ENCODE measurements at regions not wholly inside any gene's neighbourhood (a gene's known extent, or its start where the extent isn't known, plus 50 kb on each side); places are given as distances from the start of the nearest gene placed in this dataset.

DNA sequence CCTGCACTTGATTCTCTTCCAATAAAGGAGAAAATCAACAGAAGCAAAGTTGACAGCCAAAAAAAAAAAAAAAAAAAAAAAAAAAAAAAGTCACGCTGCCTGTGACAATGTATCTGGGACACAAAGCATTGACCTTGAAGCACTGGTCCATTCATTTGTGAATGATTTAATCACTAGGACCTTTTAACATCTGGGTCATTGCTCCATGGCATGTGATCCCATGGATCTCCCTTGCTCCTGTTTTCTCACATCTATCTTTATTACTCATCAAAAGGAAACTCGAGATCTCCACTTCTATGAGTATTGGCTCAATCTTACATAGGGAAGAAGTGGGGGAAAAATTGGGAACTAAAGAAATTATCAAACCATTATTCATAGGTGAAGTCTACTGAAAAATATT, 89.6 kb upstream of the SMIM30 start:
- ChIA-PET POLR2A (no interaction called here), CTCF (no interaction called here)
- TF ChIP-seq, protein P1, sequence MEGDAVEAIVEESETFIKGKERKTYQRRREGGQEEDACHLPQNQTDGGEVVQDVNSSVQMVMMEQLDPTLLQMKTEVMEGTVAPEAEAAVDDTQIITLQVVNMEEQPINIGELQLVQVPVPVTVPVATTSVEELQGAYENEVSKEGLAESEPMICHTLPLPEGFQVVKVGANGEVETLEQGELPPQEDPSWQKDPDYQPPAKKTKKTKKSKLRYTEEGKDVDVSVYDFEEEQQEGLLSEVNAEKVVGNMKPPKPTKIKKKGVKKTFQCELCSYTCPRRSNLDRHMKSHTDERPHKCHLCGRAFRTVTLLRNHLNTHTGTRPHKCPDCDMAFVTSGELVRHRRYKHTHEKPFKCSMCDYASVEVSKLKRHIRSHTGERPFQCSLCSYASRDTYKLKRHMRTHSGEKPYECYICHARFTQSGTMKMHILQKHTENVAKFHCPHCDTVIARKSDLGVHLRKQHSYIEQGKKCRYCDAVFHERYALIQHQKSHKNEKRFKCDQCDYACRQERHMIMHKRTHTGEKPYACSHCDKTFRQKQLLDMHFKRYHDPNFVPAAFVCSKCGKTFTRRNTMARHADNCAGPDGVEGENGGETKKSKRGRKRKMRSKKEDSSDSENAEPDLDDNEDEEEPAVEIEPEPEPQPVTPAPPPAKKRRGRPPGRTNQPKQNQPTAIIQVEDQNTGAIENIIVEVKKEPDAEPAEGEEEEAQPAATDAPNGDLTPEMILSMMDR (IDR thresholded peaks at IDR 0.05; ENCODE audit: control extremely low read depth, extremely low read depth, low read depth, missing control alignments), result no peak
- no peak for DNase-seq (ENCODE audit: extremely low spot score)

DNA sequence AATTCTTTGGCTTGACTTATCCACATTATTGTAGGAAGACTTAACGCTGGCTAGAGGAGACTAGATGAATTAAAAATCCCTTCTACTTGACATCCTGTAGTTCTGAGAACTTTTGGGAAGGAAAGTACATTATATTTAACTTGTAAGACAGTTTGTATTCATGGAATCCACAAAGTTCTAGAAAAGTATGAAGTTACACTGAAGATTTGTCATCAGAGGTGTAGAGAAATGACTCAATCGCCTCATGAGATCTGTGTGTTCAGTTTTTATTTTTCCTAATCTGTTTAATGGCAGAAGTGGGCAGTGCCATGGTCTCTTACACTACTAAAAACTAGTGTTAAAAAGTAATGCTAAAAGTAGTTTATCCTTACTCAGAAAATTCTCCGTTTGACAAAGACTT, 89.1 kb upstream of the SMIM30 start:
- CTCF ChIA-PET, result no interaction called here
- TF ChIP-seq, protein P1 (IDR thresholded peaks at IDR 0.05; ENCODE audit: control extremely low read depth, extremely low read depth, low read depth, missing control alignments), result no peak
- no peak for DNase-seq (ENCODE audit: extremely low spot score)
- POLR2A ChIA-PET, result no interaction called here

DNA sequence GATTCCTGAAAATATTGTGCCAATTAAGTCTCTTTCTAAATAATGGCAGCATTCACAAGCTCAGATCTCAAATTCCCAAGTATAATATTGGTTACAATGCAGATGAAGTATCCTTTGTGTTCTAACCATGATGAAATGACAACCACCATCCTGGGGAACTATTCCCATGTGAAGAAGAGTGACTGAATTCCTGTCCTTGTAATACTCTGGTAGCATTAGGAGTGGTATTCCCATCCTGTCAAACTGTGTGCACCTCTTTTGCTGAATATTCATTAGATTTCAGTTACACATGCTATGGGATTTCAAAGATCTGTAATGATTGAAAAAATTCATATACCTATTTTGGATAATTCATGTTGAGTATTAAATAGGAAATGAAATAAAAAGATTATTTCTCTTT, 86.1 kb upstream of the SMIM30 start:
- no peak for DNase-seq (ENCODE audit: extremely low spot score)
- POLR2A ChIA-PET, result no interaction called here
- TF ChIP-seq, protein P1 (IDR thresholded peaks at IDR 0.05; ENCODE audit: control extremely low read depth, extremely low read depth, low read depth, missing control alignments), result no peak
- CTCF ChIA-PET, result interaction anchor here (1.1 to 1.6 kb wide), 4 partner anchors 10 to 103 kb away, joined by 3 to 4 read pairs (median 3); no protein-coding TSS in a partner anchor

DNA sequence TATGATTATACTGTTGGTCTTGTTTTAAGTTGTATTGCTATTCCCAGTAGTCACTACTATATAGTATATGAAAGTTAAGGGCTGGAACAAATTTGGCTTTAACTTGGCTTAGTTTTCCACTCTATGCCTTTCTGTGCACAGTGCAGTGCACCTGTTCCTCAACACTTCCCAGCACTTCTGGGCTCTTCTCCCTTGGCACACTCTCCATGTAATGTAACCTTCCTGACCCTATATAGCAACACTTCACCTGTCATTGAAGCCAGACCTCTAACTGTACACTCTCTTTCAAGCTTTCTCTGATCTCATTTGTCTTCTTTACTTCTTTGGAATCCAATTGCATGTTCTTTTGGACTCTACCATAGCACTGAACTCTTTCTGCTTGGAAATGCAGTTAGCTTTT, 83.9 kb upstream of the SMIM30 start:
- ChIA-PET CTCF (interaction anchor here (1.2 kb wide), 1 partner anchor 24 kb away, joined by 3 read pairs; no protein-coding TSS in a partner anchor), POLR2A (no interaction called here)
- TF ChIP-seq, protein P1 (IDR thresholded peaks at IDR 0.05; ENCODE audit: control extremely low read depth, extremely low read depth, low read depth, missing control alignments), result no peak
- no peak for DNase-seq (ENCODE audit: extremely low spot score)

DNA sequence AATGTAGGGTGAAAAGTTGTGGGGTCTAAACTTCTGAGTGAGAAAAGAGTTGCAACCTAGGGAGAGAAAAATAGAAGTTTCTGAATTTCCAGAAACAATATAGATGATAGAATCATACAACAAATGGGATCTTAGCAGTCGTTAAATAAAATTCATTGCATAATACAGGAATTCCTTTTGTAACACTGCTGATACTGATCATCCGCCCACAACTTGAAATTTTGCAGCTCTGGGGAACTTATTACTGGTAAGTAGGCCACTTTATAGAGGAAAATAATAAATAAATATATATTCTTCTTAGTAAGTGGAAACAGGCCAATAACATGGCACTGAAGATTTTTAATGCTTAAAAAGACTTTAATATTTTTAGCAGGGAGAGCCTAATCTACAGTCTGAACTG, 81.9 kb upstream of the SMIM30 start:
- DNase-seq (ENCODE audit: extremely low spot score), result no peak
- POLR2A ChIA-PET, result no interaction called here
- CTCF ChIA-PET, result interaction anchor here (2.1 kb wide), 1 partner anchor 40 kb away, joined by 6 read pairs; no protein-coding TSS in a partner anchor
- TF ChIP-seq, protein P1 (IDR thresholded peaks at IDR 0.05; ENCODE audit: control extremely low read depth, extremely low read depth, low read depth, missing control alignments), result no peak

DNA sequence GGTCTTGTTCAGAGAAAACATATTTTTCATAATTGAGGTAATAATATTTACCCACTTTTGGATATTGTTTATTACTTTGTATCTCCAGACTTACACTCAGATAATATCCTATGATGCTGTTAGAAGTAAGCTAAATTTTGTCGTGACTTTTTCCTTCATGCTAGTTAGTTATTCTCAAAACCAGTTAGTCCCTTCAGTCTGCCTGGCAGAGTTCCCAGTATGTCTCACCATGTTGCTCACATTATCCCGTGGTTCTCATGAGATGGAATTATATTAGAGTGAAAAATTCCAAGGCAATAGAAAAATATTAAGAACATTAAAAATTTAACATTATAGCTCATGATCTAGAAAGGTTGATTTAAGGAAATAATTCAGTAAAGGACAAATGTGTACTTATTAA, 81.5 kb upstream of the SMIM30 start:
- ChIA-PET POLR2A (no interaction called here), CTCF (interaction anchor here (2.1 kb wide), 1 partner anchor 39 kb away, joined by 6 read pairs; no protein-coding TSS in a partner anchor)
- TF ChIP-seq, protein P1 (IDR thresholded peaks at IDR 0.05; ENCODE audit: control extremely low read depth, extremely low read depth, low read depth, missing control alignments), result no peak
- no peak for DNase-seq (ENCODE audit: extremely low spot score)

DNA sequence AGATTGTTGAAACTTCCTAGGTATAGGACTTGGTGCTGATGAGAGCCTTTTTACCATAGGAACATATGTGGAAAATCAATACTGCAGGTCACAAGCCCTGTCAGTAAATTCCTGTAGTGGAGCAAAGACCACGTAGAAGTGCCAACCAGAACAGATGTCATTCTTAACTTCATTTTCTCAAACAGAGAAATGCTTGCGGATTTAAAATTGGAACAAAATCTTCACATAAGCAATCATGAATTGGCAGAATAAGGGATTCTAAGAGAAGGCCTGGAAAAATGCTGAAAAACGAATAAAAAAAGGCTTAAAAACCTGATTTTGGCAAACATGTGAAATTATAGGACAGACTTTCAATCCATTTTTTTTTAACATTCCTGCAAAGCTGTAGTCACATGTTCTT, 80.8 kb upstream of the SMIM30 start:
- TF ChIP-seq, protein P1 (IDR thresholded peaks at IDR 0.05; ENCODE audit: control extremely low read depth, extremely low read depth, low read depth, missing control alignments), result no peak
- DNase-seq (ENCODE audit: extremely low spot score), result no peak
- ChIA-PET CTCF (interaction anchor here (2.1 kb wide), 1 partner anchor 39 kb away, joined by 6 read pairs; no protein-coding TSS in a partner anchor), POLR2A (no interaction called here)

All from GM10248 (cell line).